ENCODE measurements at regions not wholly inside any gene's neighbourhood (a gene's known extent, or its start where the extent isn't known, plus 50 kb on each side); places are given as distances from the start of the nearest gene placed in this dataset.

DNA sequence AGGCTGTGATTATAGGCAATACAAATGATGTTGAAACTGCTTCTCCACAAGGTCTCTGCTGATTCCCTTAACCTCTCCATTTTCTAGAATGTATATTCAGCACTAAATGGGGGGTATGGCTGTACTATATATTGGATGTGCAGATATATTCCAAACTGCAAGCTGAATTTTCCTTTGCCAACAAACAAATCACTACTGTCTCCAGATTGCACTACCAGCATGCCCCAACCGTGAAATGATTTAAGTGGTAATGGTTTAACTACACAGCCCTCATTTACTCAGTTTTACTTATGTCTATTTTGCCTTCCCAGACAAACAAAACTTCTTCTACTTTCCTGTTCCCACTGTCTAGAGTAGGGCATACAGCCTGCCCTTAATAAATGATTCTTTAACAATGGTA is 112.7 kb upstream of the GAREM1 start:
- no peak for FAIRE-seq

GRCh38 chr18:32582455-32582854 is 111.8 kb upstream of the GAREM1 start:
- ChIA-PET POLR2A (no interaction called here), CTCF (no interaction called here)
- FAIRE-seq (no peak), DNase-seq (ENCODE audit: low read depth, low spot score) (no peak)
- Histone ChIP-seq H3K27me3 (ENCODE audit: control insufficient read depth in 2 of 2, insufficient read depth in 2 of 2, low read length in 2 of 2) (no peaks in the 10 kb centered on the region), H4K20me1 (replicated peaks; ENCODE audit: control insufficient read depth, extremely low read depth, insufficient read depth, low read length) (no peaks in the 10 kb centered on the region), H3K27ac (ENCODE audit: insufficient read depth, low read depth, low read length) (no peak overlapping the region), H3K4me1 (ENCODE audit: control insufficient read depth, extremely low read depth, insufficient read depth, low read length) (no peaks in the 10 kb centered on the region), H3K4me2 (ENCODE audit: insufficient read depth, low read length) (no peak overlapping the region), H3K79me2 (ENCODE audit: control insufficient read depth, insufficient read depth, low read length) (no peaks in the 10 kb centered on the region), H3K4me3 (replicated peaks in 1 of 3; ENCODE audit: insufficient read depth in 1 of 3, low read depth in 1 of 3, low read length in 3 of 3) (no peak overlapping the region), H3K9ac (replicated peaks; ENCODE audit: extremely low read depth, insufficient read depth, low read length) (no peak overlapping the region), H3K9me3 (replicated peaks; ENCODE audit: control insufficient read depth, insufficient read depth, low read length) (no peaks in the 10 kb centered on the region), H3K36me3 (ENCODE audit: control insufficient read depth in 2 of 2, extremely low read depth in 1 of 2, insufficient read depth in 2 of 2, low read length in 2 of 2) (no peaks in the 10 kb centered on the region), H3K9me1 (replicated peaks; ENCODE audit: control insufficient read depth, extremely low read depth, insufficient read depth, low read length) (no peaks in the 10 kb centered on the region), H2AFZ (ENCODE audit: low read depth, low read length) (no peak overlapping the region)
- TF ChIP-seq POLR2AphosphoS5 (IDR thresholded peaks at IDR 0.05; ENCODE audit: insufficient read depth, low read depth, low read length), result no peak
- no peak for TF ChIP-seq GATA2 (IDR thresholded peaks at IDR 0.05; ENCODE audit: insufficient read depth, insufficient read length, low read depth, low read length)
- no peak for TF ChIP-seq JUN (IDR thresholded peaks at IDR 0.05; ENCODE audit: borderline replicate concordance, insufficient read depth, insufficient read length, low read depth)
- TF ChIP-seq MYC (IDR thresholded peaks at IDR 0.05; ENCODE audit: low read depth, low read length), result no peak
- TF ChIP-seq POLR2A (IDR thresholded peaks at IDR 0.05; ENCODE audit: low read depth, low read length), result no peak
- BruUV-seq (replicated peaks), result no TSS peak
- intact Hi-C loops (cut with micrococcal nuclease) (no loop called here), dilution Hi-C loops (cut with MboI; ENCODE audit: extremely low pct_ligation_motif_present, low sequenced_read_pairs) (no loop called here)

More for the DNA sequence above, 112.7 kb upstream of the GAREM1 start:
- H3K9me3 ChIP-seq (replicated peaks; ENCODE audit: control insufficient read depth, insufficient read depth, low read length), result no peaks in the 10 kb centered on the region
- no peak for DNase-seq (ENCODE audit: low read depth, low spot score)
- H3K9me1 ChIP-seq (replicated peaks; ENCODE audit: control insufficient read depth, extremely low read depth, insufficient read depth, low read length), result no peaks in the 10 kb centered on the region
- H3K4me2 ChIP-seq (ENCODE audit: insufficient read depth, low read length), result no peak overlapping the region
- CTCF ChIA-PET, result no interaction called here
- dilution Hi-C loops (cut with MboI; ENCODE audit: extremely low pct_ligation_motif_present, low sequenced_read_pairs) (no loop called here), intact Hi-C loops (cut with micrococcal nuclease) (no loop called here)
- no peaks in the 10 kb centered on the region for H3K36me3 ChIP-seq (ENCODE audit: control insufficient read depth in 2 of 2, extremely low read depth in 1 of 2, insufficient read depth in 2 of 2, low read length in 2 of 2)
- H3K4me1 ChIP-seq (ENCODE audit: control insufficient read depth, extremely low read depth, insufficient read depth, low read length), result no peaks in the 10 kb centered on the region
- no peak overlapping the region for H3K27ac ChIP-seq (ENCODE audit: insufficient read depth, low read depth, low read length)
- no peak overlapping the region for H2AFZ ChIP-seq (ENCODE audit: low read depth, low read length)
- POLR2A ChIA-PET, result no interaction called here
- no peaks in the 10 kb centered on the region for H4K20me1 ChIP-seq (replicated peaks; ENCODE audit: control insufficient read depth, extremely low read depth, insufficient read depth, low read length)
- no peaks in the 10 kb centered on the region for H3K27me3 ChIP-seq (ENCODE audit: control insufficient read depth in 2 of 2, insufficient read depth in 2 of 2, low read length in 2 of 2)
- TF ChIP-seq GATA2 (IDR thresholded peaks at IDR 0.05; ENCODE audit: insufficient read depth, insufficient read length, low read depth, low read length), result no peak
- no peak for TF ChIP-seq JUN (IDR thresholded peaks at IDR 0.05; ENCODE audit: borderline replicate concordance, insufficient read depth, insufficient read length, low read depth)
- TF ChIP-seq EZH2 (IDR thresholded peaks at IDR 0.05; ENCODE audit: borderline replicate concordance, low read depth, low read length, severe bottlenecking), result no peak
- TF ChIP-seq MYC (IDR thresholded peaks at IDR 0.05; ENCODE audit: low read depth, low read length), result no peak
- no peak for TF ChIP-seq FOS (IDR thresholded peaks at IDR 0.05; ENCODE audit: borderline replicate concordance, insufficient read depth, low read length)
- no peak overlapping the region for H3K4me3 ChIP-seq (replicated peaks in 1 of 3; ENCODE audit: insufficient read depth in 1 of 3, low read depth in 1 of 3, low read length in 3 of 3)
- no TSS peak for BruUV-seq (replicated peaks)
- no peaks in the 10 kb centered on the region for H3K79me2 ChIP-seq (ENCODE audit: control insufficient read depth, insufficient read depth, low read length)
- no peak overlapping the region for H3K9ac ChIP-seq (replicated peaks; ENCODE audit: extremely low read depth, insufficient read depth, low read length)

Data from endothelial cell of umbilical vein (primary cell).